ENCODE measurements at regions not wholly inside any gene's neighbourhood (a gene's known extent, or its start where the extent isn't known, plus 50 kb on each side); places are given as distances from the start of the nearest gene placed in this dataset.

DNA sequence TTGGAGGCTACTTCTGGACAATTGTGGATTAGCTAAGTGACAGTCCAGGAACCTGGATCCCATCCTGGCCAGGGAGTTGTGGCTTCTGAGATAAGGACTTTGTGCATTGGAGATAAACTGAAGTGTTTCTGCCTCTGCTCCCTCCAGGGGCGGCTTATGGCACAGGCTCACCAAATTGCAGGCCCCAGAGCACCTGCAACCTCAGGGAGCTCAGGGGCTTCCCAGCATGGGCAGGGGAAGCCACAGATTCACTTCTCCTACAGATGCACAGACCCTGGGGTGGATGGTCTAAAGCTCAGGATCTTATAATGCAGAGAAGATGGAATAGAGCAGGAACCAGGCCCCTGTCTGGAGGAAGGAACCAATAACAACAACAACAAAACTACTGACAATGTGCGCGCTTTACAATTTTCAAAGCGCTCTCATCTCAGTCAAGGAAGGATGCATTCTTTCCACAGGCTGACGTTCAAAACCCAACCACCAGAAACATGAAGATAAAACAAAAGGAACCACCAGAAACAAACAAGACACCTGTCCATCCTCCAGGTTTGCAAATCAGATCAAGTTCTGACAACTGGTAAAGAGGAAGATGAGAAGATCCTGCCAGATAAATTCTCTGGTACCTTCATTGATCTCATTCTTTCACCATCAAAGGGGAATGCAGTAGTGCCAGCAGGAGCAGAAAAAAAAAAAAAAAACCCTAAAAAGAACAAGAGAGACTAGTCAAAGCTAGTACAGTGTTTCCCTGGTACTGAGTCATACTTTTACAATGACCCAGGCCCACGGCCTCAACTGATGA, 121.0 kb upstream of the IRF2BP2 start:
- H3K4me3 ChIP-seq (ENCODE audit: low read depth, low read length) = no peak overlapping the region
- no peak for DNase-seq (ENCODE audit: low read depth)
- TF ChIP-seq CTCF (conservative IDR thresholded peaks at IDR 0.05; ENCODE audit: low read depth, low read length) = no peak

DNA sequence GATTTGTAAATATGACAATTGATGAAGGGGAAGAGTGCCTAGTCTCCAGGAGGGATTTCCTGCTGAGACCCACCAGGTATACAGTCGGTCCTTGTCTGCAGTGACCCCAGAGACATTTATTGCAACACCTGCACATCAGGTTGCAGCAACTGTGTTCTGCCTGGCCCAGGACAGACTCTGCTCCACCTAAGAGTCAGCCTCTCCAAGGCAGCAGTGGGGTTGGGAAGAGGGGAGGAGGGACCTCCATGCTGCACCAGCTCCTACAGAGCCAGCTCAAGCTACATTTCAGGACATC, 120.4 kb upstream of the IRF2BP2 start:
- no peak for TF ChIP-seq CTCF (conservative IDR thresholded peaks at IDR 0.05; ENCODE audit: low read depth, low read length)
- H3K4me3 ChIP-seq (ENCODE audit: low read depth, low read length) = no peak overlapping the region
- no peak for DNase-seq (ENCODE audit: low read depth)

GRCh38 chr1:234729561-234730474, 119.8 kb upstream of the IRF2BP2 start:
- no peak overlapping the region for H3K4me3 ChIP-seq (ENCODE audit: low read depth, low read length)
- TF ChIP-seq CTCF (conservative IDR thresholded peaks at IDR 0.05; ENCODE audit: low read depth, low read length) = no peak
- no peak for DNase-seq (ENCODE audit: low read depth)

GRCh38 chr1:234728740-234729139, 118.8 kb upstream of the IRF2BP2 start:
- no peak for DNase-seq (ENCODE audit: low read depth)
- H3K4me3 ChIP-seq (ENCODE audit: low read depth, low read length) = no peak overlapping the region
- TF ChIP-seq CTCF (conservative IDR thresholded peaks at IDR 0.05; ENCODE audit: low read depth, low read length) = no peak

DNA sequence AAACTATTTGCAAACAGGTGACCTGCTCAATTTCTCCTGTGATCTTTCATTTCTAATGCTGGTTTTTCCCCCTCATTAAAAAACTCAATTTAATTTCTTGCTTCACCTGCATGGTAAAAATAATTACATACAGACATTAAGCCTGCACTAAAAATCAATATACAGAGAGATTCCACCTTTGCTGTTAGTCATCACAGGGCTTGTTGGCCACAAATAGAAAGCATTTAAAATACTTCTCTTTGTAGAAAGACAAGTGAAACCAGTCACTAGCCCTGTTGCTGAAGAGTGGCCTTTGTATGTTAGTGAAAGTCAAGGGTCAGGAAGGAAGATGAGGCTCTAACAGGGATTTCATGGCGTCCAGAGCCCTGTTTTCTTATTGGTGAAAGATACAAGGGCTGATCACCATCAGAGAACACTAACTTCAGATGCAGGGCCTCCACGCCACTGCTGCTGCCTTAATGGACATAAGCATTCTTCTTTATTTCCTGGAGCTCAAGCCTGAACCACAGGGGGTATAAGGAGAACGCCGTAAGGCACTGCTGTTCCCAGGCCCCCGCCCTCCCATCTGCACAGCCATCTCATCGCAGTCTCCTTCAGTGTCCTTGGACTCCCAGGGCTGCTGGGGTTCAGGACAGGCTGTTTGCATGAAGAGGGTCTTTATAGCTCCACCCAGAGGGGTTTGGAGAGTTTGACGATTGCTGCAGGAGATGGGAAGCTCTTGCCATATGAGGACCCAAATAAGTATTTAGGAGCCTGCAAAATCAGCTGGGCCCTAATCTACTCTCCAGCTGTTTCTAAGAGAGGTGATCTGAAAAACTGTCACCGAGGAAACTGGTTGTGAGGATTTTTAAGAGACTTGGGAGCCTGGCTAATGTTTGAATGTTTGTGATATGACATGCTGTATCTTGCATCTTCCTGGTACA, 117.3 kb upstream of the IRF2BP2 start:
- TF ChIP-seq CTCF (conservative IDR thresholded peaks at IDR 0.05; ENCODE audit: low read depth, low read length) = no peak
- no peak for DNase-seq (ENCODE audit: low read depth)
- no peak overlapping the region for H3K4me3 ChIP-seq (ENCODE audit: low read depth, low read length)

DNA sequence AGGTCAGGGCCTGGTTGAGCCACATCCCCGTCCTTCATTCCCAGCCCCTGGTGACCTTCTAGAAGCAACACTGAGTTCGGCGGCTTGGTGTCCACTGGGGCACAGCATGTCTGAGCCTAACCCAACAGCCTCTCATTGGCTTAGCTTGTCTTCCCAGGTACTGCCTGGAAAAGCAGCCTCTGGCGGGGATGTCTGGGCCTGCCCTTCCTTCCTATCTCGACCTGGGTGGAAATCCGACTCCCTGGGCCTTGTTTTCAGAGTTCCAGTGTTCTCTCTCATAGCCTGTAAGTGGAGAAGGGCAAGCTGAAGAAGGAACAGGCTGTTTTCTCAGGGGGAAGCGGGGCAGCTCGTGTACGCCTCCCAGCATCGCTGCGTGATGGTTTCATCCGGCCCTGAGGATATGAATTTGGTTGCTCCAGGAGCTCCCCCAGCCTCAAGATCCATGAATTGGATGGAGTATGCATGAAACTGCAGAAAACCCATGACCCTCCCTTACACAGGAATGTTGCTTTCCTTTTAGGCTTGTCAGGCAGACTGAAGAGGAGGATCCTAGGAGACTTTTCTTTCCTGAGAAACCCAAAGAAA, 116.5 kb upstream of the IRF2BP2 start:
- H3K4me3 ChIP-seq (ENCODE audit: low read depth, low read length) = no peak overlapping the region
- no peak for TF ChIP-seq CTCF (conservative IDR thresholded peaks at IDR 0.05; ENCODE audit: low read depth, low read length)
- no peak for DNase-seq (ENCODE audit: low read depth)

All from epithelial cell of proximal tubule (primary cell).